HG02884 (cell line): ENCODE measurements at regions not wholly inside any gene's neighbourhood (a gene's known extent, or its start where the extent isn't known, plus 50 kb on each side); places are given as distances from the start of the nearest gene placed in this dataset.
"Not testable (repeated sequence)": the region's sequence is repeated elsewhere in the genome, so short reads cannot be mapped to it uniquely, and the experiment has no call there.

Experiments used
- ATAC-seq: cut with Tn5 transposase; IDR thresholded peaks from one replicate; pipeline ENCODE4 v1.9.1; 2021; ENCODE audit warnings: mild to moderate bottlenecking, moderate library complexity; ENCODE audit not compliant: unreplicated experiment

GRCh38 chr10:3876350-3876962, 91.4 kb upstream of the KLF6 start:
- no peak for ATAC-seq

DNA sequence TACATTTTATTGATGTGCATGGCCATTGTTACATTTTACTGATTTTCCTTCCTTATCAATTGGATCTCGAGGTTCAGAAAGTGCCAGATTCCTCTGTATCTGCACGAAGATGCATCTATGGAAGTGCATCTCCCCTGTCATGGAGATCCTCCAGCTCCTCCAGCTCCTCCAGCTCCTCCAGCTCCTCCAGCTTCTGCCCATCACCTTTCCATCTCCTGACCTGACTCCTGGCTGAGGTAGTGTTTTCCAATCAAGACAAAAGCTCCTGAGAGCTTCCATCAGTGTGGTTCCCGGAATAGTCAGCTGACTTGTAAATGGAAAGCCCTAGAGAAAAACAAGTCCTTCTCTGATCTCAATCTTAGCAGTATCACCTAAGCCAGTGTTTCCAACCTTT, 90.8 kb upstream of the KLF6 start:
- no peak for ATAC-seq

DNA sequence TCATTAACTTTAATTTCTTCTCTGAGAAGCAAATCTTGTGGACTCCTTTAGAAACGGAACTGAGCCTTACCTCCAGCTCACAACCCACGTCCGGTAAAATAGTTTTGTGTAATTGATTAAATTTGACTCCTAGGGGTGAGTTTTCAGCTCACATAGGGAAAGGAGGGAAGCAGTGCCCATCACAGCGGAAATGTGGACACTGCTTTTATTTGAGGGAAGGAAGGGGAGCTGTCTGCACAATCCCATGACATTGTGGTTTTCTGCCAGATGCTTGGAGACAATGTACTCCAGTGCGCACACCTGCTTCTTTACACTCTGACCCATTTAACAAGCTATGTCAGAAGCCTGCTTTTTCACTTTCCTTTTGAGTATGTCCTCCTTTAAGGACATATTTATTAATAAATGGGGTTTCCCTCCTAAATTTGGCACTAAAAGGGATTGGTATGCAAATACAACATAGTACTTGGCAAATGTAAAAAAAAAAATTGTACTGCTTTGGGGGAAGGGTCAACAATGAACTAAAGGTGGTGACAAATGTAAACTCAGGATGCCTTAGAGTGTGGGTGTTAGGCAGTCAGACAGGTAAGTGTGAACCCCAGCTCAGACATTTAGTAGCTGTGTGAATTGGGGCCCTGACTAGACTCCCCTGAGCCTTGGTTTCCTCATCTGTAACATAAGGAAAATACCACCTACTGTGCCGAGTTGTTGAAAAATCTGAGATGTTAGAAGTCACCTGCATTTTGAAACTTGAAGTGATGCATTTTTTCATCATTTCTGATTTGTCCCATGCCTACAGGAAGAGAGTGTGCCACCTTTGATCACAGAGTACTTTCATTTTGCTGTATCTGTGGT, 90.2 kb upstream of the KLF6 start:
- ATAC-seq: peak; percentile 72

DNA sequence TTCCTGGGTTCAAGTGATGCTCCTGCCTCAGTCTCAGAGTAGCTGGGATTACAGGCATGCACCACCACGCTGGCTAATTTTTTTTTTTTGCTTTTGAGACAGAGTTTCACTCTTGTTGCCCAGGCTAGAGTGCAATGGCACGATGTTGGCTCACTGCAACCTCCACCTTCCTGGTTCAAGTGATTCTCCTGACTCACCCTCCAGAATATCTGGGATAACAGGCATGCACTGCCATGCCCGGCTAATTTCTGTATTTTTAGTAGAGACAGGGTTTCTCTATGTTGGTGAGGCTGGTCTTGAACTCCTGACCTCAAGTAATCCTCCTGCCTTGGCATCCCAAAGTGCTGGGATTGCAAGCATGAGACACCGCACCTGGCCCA, 89.6 kb upstream of the KLF6 start:
- ATAC-seq: not testable (repeated sequence)

DNA sequence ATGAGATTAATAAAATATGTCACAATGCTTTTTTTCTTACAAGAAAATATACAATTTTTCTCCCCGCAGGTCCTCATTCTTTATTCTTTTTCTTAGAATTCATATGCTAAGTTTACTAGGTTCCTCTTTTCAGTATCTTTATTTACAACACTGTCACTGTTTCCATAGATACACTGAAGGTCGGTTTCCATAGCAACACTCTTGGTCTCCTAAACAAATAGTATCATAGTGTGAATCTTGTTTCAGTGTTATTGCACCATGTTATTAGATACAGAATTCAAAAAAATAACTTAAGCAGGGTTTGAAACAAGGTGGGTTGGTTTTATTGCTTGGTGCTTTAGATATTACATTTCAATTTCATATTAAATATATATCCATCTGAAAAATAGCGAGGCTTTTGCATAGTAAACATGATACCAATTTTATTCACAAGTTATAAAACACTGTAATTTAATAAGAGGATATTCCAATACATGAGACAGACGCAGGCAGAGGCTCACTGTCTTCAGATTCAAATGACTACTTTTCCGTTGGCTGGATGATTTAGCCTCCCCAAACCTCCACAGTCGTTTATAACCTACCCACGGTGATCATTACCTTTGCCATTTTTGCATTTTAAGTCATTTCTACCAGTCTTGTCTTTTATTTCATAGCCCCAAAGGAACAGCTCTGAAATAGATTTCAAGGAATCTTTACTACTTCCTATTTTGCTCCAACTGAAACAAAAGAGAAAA, 88.9 kb upstream of the KLF6 start:
- ATAC-seq: peak; percentile 68

GRCh38 chr10:3872712-3873329, 87.8 kb upstream of the KLF6 start:
- ATAC-seq: no peak

- ATAC-seq: no peak
Observed at GRCh38 chr10:3871424-3871996, 86.5 kb upstream of the KLF6 start.

GRCh38 chr10:3869036-3869435, 84.0 kb upstream of the KLF6 start:
- peak; percentile 36 for ATAC-seq

GRCh38 chr10:3868271-3868664, 83.3 kb upstream of the KLF6 start:
- no peak for ATAC-seq

DNA sequence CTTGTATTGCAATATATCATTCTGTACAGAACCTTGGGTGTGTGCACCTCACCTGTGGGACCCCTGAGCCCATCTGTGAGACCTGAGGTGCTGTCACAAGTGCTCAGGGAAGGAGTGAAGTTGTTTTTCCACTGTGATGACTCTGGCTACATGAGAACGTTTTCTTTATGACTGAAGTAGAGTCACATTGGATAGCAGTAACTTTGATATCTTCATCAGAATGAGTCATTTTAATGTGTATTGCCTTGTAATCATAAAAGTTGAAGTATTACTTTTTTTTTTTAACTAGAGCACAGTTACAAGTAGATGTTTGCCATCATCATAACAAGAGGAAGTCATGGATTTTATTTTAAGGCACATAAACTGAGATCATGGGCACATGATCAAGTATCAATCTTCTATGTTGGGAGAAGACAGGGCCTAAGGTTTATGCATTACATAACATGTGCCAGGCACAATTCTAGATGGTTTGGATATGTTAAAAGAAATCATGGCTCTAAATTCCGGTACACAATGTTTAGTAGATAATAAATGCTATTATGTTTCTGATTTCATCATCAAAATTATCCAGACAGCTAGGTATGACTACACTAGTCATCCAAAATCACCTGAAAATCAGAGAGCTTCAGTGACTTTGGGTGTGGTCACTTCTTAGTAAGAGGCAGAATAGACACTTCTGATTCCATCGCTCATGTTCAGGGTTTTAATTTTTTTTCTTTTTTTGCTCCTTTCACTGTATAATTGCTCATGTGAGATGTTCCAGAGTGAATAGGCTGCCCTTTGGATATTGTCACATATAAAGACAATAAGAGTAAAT, 82.7 kb upstream of the KLF6 start:
- ATAC-seq: no peak

GRCh38 chr10:3866332-3866731, 81.3 kb upstream of the KLF6 start:
- no peak for ATAC-seq

GRCh38 chr10:3865565-3865964, 80.6 kb upstream of the KLF6 start:
- no peak for ATAC-seq

GRCh38 chr10:3861795-3862194, 76.8 kb upstream of the KLF6 start:
- ATAC-seq: no peak

GRCh38 chr10:3858051-3858845, 73.2 kb upstream of the KLF6 start:
- ATAC-seq: no peak

DNA sequence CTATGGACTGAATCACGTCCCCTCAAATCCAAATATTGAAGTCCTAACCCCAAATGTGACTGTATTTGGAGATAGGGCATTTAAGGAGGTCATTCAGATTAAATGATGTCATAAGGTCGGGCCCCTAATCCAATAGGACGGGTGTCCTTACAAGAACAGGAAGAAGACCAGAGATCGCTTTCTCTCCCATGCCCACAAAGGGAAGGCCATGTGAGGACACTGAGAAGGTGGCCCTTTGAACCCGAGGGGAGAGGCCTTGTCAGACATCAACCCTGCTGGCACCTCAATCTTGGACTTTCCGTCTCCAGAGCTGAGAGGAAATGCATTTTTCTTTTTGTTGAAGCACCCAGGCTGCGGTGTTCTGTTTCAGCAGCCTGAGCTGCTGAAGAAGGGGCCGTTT, 72.3 kb upstream of the KLF6 start:
- ATAC-seq: no peak

GRCh38 chr10:3856593-3856992, 71.6 kb upstream of the KLF6 start:
- no peak for ATAC-seq

DNA sequence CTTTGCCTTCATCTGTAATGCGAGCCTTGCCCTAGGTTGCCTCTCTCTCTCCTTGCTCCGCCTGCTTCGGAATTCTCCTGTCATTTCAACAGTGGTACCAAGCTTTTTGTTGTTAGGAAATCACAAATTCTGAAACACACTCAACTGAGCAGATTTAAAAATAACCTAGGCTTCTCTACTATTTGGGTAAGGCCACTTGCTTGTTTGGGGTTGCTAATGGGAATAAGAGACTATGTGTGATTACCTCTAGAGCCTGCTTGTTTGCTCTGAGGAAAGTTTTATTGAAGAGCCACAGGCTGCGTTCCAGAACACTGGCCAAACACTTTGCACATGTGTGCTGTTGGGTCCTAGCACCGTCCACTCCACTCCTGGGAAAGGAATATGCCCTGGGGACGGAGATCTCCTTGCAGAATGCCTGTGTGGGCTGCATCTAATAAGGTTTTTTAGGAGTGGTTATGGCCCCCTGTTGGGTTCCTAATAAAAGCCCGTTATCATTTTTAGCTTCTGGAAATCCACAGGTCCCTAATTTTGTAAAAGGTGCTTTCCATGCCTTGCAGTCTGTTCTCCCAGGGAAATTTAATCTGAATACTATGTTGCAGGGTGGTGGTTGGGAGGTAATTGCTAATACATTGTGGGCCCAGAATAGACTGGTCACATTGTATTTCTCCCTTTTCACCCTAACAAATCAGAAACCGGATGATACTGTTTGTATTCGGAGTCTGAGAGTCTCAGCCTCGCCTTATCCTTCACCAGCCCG, 68.7 kb upstream of the KLF6 start:
- no peak for ATAC-seq

GRCh38 chr10:3853016-3853415, 68.0 kb upstream of the KLF6 start:
- no peak for ATAC-seq
